Thymus (tissue), 11 donors: ENCODE measurements at regions not wholly inside any gene's neighbourhood (a gene's known extent, or its start where the extent isn't known, plus 50 kb on each side); places are given as distances from the start of the nearest gene placed in this dataset.
"Not testable (repeated sequence)": the region's sequence is repeated elsewhere in the genome, so short reads cannot be mapped to it uniquely, and the experiment has no call there.

Source experiments
- DNase-seq, 9 donors: peaks; one replicate each; pipeline ENCODE4 v3.0.0-alpha.2; 2013; ENCODE audit warnings: low spot score in 9 of 9, low read depth in 6 of 9, missing footprints in 1 of 9
- H3K27ac ChIP-seq, 2 donors: one replicate each; pipeline ENCODE4 v1.5.1; 2013; ENCODE audit warnings: control low read depth in 1 of 2, low read depth in 1 of 2, low read length in 1 of 2, mild to moderate bottlenecking in 1 of 2, moderate library complexity in 1 of 2
- H3K27me3 ChIP-seq, 2 donors: one replicate each; pipeline ENCODE4 v1.5.1; 2013; ENCODE audit warnings: low read length in 1 of 2; ENCODE audit not compliant: control insufficient read depth in 2 of 2, insufficient read depth in 1 of 2
- H3K36me3 ChIP-seq, 2 donors: one replicate each; pipeline ENCODE4 v1.5.1; 2013; ENCODE audit warnings: low read length in 1 of 2, mild to moderate bottlenecking in 1 of 2, moderate library complexity in 1 of 2; ENCODE audit not compliant: control insufficient read depth in 2 of 2, insufficient read depth in 2 of 2
- H3K4me1 ChIP-seq, 2 donors: one replicate each; pipeline ENCODE4 v1.5.1; 2013; ENCODE audit warnings: low read length in 2 of 2; ENCODE audit not compliant: control insufficient read depth in 2 of 2, insufficient read depth in 2 of 2
- H3K4me3 ChIP-seq, 2 donors: one replicate each; pipeline ENCODE4 v1.5.1; 2013; ENCODE audit warnings: low read length in 2 of 2, control low read depth in 1 of 2, mild to moderate bottlenecking in 1 of 2
- H3K9me3 ChIP-seq, 2 donors: one replicate each; pipeline ENCODE4 v1.5.1; 2013; ENCODE audit warnings: low read length in 1 of 2, mild to moderate bottlenecking in 1 of 2; ENCODE audit not compliant: control insufficient read depth in 2 of 2, insufficient read depth in 1 of 2
- WGBS: extraction: QIAGEN DNeasy Blood & Tissue Kit; methylation state at CpG from one replicate; pipeline ENCODE4 v1.1.7; 2013; 5-methylcytosine and 5-hydroxymethylcytosine counted together
- donor health status: healthy.

- peaks cover 0 to 16% of the 10 kb centered on the region in 2 donors for H3K36me3 ChIP-seq
- H3K4me3 ChIP-seq: peak overlapping the region; percentile 75 to 82
- H3K27me3 ChIP-seq: no peaks in the 10 kb centered on the region
- H3K9me3 ChIP-seq: no peaks in the 10 kb centered on the region
- peaks cover 5 to 25% of the 10 kb centered on the region in 2 donors for H3K4me1 ChIP-seq
- peak in 3 of 9 donors; percentile 34 to 80 (median 64) for DNase-seq
- under 1% methylated on average over 11 of the region's 11 CpGs for WGBS
- peak overlapping the region; percentile 98 to 100 for H3K27ac ChIP-seq
Measured at GRCh38 chr6:27837625-27838057, 74.6 kb downstream of the OR2B2 start.

- Histone ChIP-seq H3K27ac (peak overlapping the region; percentile 98 to 100), H3K4me1 (peaks cover 5 to 30% of the 10 kb centered on the region in 2 donors), H3K4me3 (peak overlapping the region; percentile 75 to 82), H3K27me3 (no peaks in the 10 kb centered on the region), H3K36me3 (peaks cover 0 to 11% of the 10 kb centered on the region in 2 donors), H3K9me3 (no peaks in the 10 kb centered on the region)
- under 1% methylated on average over 25 of the region's 25 CpGs for WGBS
- DNase-seq: peak in 6 of 9 donors; percentile 77 to 93 (median 84)
Measured at GRCh38 chr6:27836783-27837624, 75.2 kb downstream of the OR2B2 start.

- peaks cover 5 to 30% of the 10 kb centered on the region in 2 donors for H3K4me1 ChIP-seq
- H3K27ac ChIP-seq: peak overlapping the region; percentile 98 to 100
- H3K27me3 ChIP-seq: no peaks in the 10 kb centered on the region
- 26% methylated on average over 3 of the region's 3 CpGs for WGBS
- peaks cover 0 to 10% of the 10 kb centered on the region in 2 donors for H3K36me3 ChIP-seq
- H3K9me3 ChIP-seq: no peaks in the 10 kb centered on the region
- peak overlapping the region; percentile 75 to 82 for H3K4me3 ChIP-seq
- DNase-seq: no peak
Measured at GRCh38 chr6:27836141-27836782, 75.9 kb downstream of the OR2B2 start.

GRCh38 chr6:27834879-27835549 lies 77.2 kb downstream of the OR2B2 start:
- Histone ChIP-seq H3K4me1 (peaks cover 5 to 27% of the 10 kb centered on the region in 2 donors), H3K4me3 (no peak overlapping the region), H3K27me3 (no peaks in the 10 kb centered on the region), H3K36me3 (peaks cover 0 to 10% of the 10 kb centered on the region in 2 donors), H3K9me3 (no peaks in the 10 kb centered on the region), H3K27ac (peak overlapping the region in 1 of 2 donors; percentile 7)
- no peak for DNase-seq
- 90% methylated on average over 4 of the region's 4 CpGs for WGBS

GRCh38 chr6:27834384-27834783 lies 77.8 kb downstream of the OR2B2 start:
- WGBS: 96% methylated on average over 1 of the region's 1 CpG
- Histone ChIP-seq H3K36me3 (peaks cover 0 to 10% of the 10 kb centered on the region in 2 donors), H3K27ac (peak overlapping the region in 1 of 2 donors; percentile 34), H3K9me3 (peaks cover 0 to 2% of the 10 kb centered on the region in 2 donors), H3K4me1 (peaks cover 2 to 25% of the 10 kb centered on the region in 2 donors), H3K4me3 (no peak overlapping the region), H3K27me3 (no peaks in the 10 kb centered on the region)
- DNase-seq: no peak

- H3K4me1 ChIP-seq: peaks cover 2 to 29% of the 10 kb centered on the region in 2 donors
- not testable (repeated sequence) for H3K27me3 ChIP-seq, H3K9me3 ChIP-seq
- peak overlapping the region; percentile 72 to 95 for H3K27ac ChIP-seq
- peak overlapping the region; percentile 34 to 84 for H3K4me3 ChIP-seq
- DNase-seq: peak in 2 of 9 donors; percentile 64 to 78
- 6% methylated on average over 22 of the region's 26 CpGs for WGBS
- peaks cover 0 to 17% of the 10 kb centered on the region in 2 donors for H3K36me3 ChIP-seq
Measured at GRCh38 chr6:27831434-27832081, 80.6 kb downstream of the OR2B2 start.

GRCh38 chr6:27830600-27831433 lies 81.4 kb downstream of the OR2B2 start:
- Histone ChIP-seq H3K4me1 (peaks cover 2 to 29% of the 10 kb centered on the region in 2 donors), H3K27ac (peak overlapping the region; percentile 95 to 100), H3K4me3 (peak overlapping the region; percentile 48 to 84), H3K36me3 (peaks cover 0 to 17% of the 10 kb centered on the region in 2 donors)
- H3K9me3 ChIP-seq, H3K27me3 ChIP-seq: not testable (repeated sequence)
- WGBS: 2% methylated on average over 32 of the region's 52 CpGs
- peak in 4 of 9 donors; percentile 40 to 79 (median 68) for DNase-seq

GRCh38 chr6:27830212-27830599 lies 82.0 kb downstream of the OR2B2 start:
- peaks cover 0 to 9% of the 10 kb centered on the region in 2 donors for H3K9me3 ChIP-seq
- no peak for DNase-seq
- peaks cover 2 to 29% of the 10 kb centered on the region in 2 donors for H3K4me1 ChIP-seq
- WGBS: 8% methylated on average over 5 of the region's 5 CpGs
- H3K36me3 ChIP-seq: peaks cover 0 to 17% of the 10 kb centered on the region in 2 donors
- peak overlapping the region; percentile 48 to 84 for H3K4me3 ChIP-seq
- H3K27ac ChIP-seq: peak overlapping the region in 1 of 2 donors; percentile 100
- no peaks in the 10 kb centered on the region for H3K27me3 ChIP-seq
